ENCODE measurements at regions not wholly inside any gene's neighbourhood (a gene's known extent, or its start where the extent isn't known, plus 50 kb on each side); places are given as distances from the start of the nearest gene placed in this dataset.

GRCh38 chr12:88778064-88778463, 197.8 kb upstream of the KITLG start:
- TF ChIP-seq CTCF (conservative IDR thresholded peaks at IDR 0.05 in 1 of 2, IDR thresholded peaks at IDR 0.05 in 1 of 2; ENCODE audit: extremely low read depth in 1 of 2, insufficient read depth in 1 of 2, low read depth in 1 of 2, low read length in 2 of 2) (no peak), EZH2 (IDR thresholded peaks at IDR 0.05; ENCODE audit: borderline replicate concordance, low read length) (no peak)

Data from mammary epithelial cell (primary cell).